NCI-H69 (cell line): ENCODE measurements at regions not wholly inside any gene's neighbourhood (a gene's known extent, or its start where the extent isn't known, plus 50 kb on each side); places are given as distances from the start of the nearest gene placed in this dataset.
"Not testable (repeated sequence)": the region's sequence is repeated elsewhere in the genome, so short reads cannot be mapped to it uniquely, and the experiment has no call there.

Experiments used
- DNase-seq: peaks from one replicate; lab custom pipeline; 2025; lab: John Stamatoyannopoulos, UW

- DNase-seq: no peak
Observed at GRCh38 chr16:8062677-8063076, 527.6 kb downstream of the TMEM114 start.

DNA sequence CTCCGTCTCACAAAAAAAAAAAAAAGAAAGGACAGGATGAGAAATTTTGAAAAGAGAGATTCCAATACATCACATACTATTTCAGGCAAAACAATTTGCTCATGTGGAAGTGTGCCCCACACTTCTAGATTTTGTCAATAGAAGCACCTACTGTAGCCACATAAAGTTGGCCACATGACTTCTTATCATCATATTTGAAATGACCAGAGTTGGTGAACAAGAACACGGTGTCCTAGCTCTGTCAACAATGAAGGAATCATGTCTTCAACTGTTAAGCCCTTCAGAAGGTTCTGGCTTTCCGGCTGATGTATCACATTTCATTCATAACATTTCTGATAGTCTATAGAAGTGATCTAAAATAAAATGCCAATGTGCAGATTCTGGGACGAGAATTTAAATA lies 534.5 kb downstream of the TMEM114 start:
- no peak for DNase-seq

DNA sequence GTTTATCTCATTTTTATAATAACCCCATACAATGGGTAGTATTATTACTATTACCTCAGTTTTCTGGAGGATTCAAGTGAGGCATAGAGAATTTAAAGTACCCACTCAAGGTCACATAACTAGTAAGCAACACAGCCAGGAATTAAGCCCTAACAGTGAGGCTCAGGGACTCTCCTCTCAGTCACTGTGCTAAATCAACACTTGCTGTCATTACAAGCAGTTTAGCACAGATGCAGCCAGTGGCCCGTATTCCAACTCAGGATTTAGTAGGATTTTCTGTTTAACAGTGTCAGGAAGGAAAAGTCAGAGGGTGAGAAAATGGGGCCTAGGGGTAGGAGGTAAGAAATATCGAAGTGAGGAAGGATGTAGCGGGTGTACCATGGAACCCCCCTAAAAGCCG lies 536.9 kb downstream of the TMEM114 start:
- no peak for DNase-seq

- DNase-seq: no peak
Observed at GRCh38 chr16:8048433-8048832, 541.9 kb downstream of the TMEM114 start.

DNA sequence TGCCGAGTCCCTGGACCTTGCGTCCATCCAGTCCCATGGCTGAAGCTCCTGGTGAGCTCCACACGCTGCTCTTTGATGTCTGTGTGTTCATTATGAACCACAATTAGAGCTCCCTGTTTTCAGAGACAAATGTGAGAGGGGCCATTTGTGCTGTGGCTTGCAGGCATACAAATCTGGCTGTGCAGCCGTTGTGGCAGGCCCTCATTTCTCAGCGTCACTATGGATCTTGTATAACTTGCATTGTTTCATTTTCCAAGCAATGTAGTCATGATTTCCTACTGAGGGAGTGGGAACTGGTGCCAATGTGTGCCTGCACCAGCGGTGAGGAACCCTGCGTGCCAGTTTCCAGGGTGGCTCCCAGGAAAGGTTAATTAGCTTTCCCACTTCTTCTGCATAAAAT lies 542.6 kb downstream of the TMEM114 start:
- DNase-seq: no peak

GRCh38 chr16:8044796-8045195 lies 545.5 kb downstream of the TMEM114 start:
- DNase-seq: no peak

DNA sequence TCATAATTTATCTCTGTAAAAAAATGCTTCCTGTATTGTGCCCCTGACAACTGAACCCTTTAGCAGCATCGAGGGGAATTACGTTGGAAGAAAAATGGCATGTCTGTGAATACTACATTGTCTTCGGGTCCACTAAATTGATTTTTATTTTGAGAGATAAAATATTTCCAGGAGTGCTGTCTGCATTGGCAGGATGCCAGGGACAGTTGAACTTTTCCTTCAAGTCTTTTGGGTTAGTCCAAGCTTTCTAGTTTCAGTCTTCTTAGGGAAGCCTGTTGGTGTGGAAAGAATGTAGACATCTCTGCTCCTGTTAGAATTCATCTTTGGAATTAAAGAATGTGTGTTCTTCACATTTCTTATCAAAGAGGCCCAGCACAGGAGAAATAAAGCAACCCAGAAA lies 557.9 kb downstream of the TMEM114 start:
- no peak for DNase-seq

DNA sequence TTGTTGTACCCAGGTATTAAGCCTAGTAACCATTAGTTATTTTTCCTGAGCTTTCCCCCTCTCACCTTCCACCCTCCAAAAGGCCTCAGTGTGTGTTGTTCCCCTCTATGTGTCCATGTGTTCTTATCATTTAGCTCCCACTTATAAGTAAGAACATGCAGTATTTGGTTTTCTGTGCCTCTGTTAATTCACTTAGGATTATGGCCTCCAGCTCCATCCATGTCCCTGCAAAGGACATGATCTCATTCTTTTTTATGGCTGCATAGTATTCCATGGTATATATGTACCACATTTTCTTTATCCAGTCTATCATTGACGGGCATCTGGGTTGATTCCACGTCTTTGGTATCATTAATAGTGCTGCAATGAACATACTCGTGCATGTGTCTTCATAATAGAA lies 560.3 kb downstream of the TMEM114 start:
- DNase-seq: not testable (repeated sequence)

DNA sequence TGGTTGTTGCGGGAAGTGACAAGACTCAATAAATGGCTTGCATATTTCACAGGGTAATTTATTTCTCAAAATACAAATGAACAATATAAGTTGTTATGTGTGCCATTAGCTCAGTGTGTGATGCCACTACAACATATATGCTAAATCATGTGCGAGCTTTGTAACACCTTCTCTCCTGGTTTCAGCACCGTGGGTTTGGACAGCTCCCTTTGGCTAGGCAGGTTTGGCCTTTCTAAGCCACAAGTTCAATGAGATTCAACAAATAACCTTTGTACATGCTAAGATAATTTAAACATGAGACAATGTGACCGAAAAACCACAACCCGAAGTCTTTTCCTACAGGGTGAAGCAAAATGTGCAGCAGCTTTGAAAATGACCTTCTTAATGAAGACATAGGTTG lies 563.9 kb downstream of the TMEM114 start:
- no peak for DNase-seq

DNA sequence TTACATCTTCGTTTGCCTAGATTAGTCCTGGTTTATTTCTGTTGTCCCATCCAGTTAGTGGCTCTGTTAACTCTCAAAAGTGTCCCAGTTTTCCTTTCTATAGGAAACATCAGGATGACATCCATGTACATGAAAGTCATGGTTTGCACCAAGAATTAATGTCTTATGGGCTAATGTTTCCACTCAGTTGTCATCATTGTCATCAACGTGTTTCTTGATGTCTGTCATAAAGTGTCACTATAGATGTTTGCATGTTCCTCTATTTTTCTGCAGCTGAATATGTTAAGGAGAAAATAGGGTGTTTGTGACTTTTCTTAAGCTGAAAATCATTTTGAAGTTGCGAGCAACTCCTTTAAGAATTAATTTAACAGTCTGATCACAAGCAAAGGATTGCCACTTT lies 567.0 kb downstream of the TMEM114 start:
- DNase-seq: no peak

DNA sequence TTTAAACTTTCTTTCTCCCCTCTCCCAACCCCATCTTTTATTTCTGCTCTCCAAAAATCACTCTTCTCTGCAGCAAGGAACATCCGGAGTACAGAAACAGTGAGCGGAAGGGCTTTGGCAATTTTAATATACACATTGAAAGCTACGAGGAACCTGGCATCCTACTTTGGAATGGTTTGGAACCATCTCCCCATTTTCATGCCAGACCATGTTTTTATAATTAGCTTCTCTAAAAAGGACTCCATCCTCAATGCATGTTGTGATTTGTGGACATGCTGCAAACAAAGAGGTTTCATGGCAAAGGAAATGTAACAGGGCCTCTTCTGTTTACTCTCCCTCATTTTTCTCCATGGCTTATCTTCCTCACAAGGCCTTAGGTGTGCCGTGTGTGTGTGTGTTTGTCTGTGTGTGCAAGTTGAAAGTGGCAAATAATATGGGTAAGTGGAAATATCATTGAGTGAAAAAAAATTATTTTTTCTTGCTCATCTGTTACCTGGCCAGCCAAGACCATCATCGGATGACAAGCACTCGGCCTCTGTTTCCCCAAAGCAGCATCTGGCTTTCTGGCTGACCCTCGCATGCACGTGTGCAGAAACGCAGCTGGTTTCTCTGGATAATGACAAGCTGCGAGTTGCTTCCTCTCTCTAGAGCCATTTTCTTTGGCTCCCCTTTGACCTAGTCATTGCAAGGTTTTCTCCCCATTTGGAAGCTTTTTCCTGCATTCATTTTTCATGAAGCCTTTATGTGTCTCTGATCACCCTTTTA lies 585.0 kb downstream of the TMEM114 start:
- no peak for DNase-seq

GRCh38 chr16:7998789-7999453 lies 591.4 kb downstream of the TMEM114 start:
- DNase-seq: no peak

DNA sequence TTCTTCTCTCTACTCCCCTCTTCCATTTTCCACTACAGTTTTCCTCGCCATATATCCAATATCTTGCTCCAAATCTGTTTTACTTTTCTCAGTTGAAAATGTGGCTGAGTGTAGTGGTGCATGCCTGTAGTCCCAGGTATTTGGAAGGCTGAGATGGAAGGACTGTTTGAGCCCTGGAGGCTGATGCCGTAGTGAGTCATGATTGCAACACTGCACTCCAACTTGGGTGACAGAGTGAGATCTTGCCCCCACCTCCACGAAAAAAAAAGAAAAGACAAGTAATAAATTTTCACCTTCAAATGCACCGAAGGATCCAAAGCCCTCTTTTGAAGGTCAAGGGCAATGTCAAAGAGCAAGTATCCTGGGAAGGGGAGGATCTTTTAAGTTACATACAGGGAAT lies 592.3 kb downstream of the TMEM114 start:
- DNase-seq: no peak

DNA sequence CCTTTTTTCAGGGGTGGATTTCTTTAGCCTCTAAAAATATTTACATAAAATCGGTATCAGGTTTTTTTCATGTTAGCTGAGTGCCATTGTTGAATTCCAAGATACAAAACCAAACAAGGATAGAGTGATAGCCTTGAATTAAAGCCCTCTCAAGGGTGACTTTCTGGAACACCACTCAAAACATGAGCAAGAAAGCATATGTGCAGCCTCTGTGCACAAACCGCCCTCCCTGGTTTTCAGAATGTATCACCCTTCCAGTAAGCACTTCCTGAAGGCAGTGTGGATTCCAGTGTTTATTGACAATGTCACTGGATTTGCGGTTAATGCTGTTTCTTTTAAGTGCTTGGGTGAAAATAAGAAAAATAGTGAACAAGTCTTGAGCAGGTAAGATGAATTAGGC lies 597.7 kb downstream of the TMEM114 start:
- no peak for DNase-seq

DNA sequence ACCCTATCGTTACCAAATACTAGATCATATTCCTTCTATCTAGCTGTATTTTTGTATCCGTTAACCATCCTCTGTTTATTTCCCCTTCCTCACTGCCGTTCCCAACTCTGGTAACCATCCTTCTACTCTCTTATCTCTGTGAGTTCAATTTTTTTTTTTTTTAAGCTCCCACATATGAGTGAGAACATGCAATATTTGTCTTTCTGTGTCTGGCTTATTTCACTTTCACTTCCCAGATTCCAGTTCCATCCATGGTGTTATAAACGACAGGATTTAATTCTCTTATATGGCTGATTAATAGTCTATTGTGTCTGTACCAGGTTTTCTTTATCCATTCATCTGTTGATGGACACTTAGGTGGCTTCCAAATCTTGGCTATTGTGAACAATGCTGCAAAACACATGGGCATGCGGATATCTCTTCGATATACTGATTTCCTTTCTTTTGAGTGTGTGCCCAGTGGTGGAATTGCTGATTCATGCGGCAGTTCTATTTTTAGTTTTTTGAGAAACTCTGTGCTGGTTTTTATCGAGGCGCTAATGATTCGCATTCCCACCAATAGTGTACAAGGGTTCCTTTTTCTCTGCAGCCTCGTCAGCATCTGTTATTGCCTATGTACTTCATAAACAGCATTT lies 599.6 kb downstream of the TMEM114 start:
- no peak for DNase-seq

GRCh38 chr16:7983676-7984075 lies 606.6 kb downstream of the TMEM114 start:
- DNase-seq: no peak

DNA sequence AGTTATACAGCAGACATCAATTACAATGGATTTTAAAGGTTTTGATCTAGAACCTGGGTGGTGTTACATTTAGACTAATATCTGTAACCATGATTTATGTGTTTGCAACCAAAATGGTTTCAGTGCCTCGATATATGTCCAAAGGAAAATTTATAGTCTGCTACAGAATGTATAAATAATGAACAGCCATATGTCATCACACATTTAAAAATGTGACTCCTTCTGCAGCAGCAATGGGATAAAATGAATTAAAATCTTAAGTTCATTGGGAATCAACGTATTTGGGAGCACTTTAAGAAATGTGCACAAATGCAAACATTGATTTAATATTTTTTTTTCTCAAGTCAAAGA lies 610.2 kb downstream of the TMEM114 start:
- no peak for DNase-seq

- DNase-seq: peak; percentile 2
Observed at GRCh38 chr16:7979448-7980132, 610.7 kb downstream of the TMEM114 start.

DNA sequence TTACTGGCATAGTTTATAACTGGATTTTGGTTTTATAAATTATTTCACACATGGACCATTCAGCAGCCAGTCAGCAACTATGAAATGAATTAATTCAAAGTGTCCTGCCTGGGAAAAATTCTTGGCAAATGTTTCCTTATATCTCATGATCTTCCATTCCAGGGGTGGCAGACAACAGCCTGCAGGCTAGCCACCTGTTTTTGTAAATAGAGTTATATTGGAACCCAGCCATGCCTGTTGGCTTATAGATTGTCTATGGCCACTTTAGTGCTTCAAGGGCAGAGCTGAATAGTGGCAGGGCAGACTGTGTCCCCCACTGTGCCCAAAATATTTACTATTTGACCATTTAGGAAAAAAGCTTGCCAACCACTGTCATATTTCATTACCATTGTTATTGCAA lies 613.7 kb downstream of the TMEM114 start:
- DNase-seq: peak; percentile 21

DNA sequence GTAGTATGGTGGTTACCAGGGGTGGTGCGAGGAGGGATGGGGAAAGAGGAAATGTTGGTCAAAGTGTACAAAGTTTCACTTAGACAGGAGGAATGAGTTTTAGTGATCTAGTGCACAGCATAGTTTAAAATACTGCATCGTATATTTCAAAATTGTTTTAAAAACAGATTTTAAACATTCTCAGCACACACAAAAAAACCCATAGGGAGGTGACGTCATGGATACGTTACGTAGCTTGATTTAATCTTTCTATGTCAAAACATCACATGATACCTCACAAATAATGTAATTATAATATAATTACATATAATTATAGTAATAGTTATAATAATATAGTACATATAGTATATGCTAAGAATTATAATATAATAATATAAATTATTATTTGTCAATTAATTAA lies 614.2 kb downstream of the TMEM114 start:
- no peak for DNase-seq

- DNase-seq: no peak
Observed at GRCh38 chr16:7967996-7968509, 622.3 kb downstream of the TMEM114 start.

- peak; percentile 1 for DNase-seq
Observed at GRCh38 chr16:7964744-7965143, 625.6 kb downstream of the TMEM114 start.

GRCh38 chr16:7964167-7964566 lies 626.1 kb downstream of the TMEM114 start:
- peak; percentile 20 for DNase-seq
